HFF-Myc (cell line): ENCODE measurements at regions not wholly inside any gene's neighbourhood (a gene's known extent, or its start where the extent isn't known, plus 50 kb on each side); places are given as distances from the start of the nearest gene placed in this dataset.

Source experiments
- DNase-seq: peaks from one replicate; pipeline ENCODE4 v3.0.0-alpha.2; 2011; ENCODE audit warnings: low read depth; ENCODE audit errors: extremely low read depth
- H3K4me3 ChIP-seq: replicated peaks from 2 replicates; pipeline ENCODE4 v1.5.1; 2011; ENCODE audit warnings: low read depth, mild to moderate bottlenecking, control low read depth, low read length
- CTCF ChIP-seq: IDR thresholded peaks from 2 replicates; pipeline ENCODE4 v1.5.1; 2012; ENCODE audit warnings: mild to moderate bottlenecking, low read depth, low read length, control low read depth; ENCODE audit errors: missing control alignments

- TF ChIP-seq CTCF, result no peak
- DNase-seq, result peak; percentile 12
- H3K4me3 ChIP-seq, result no peak overlapping the region
Observed at GRCh38 chr11:111000400-111001080, 245.0 kb upstream of the POU2AF2 start.

- DNase-seq, result no peak
- no peak overlapping the region for H3K4me3 ChIP-seq
- no peak for TF ChIP-seq CTCF
Observed at GRCh38 chr11:110992481-110992880, 253.0 kb upstream of the POU2AF2 start.

- peak; percentile 76 for DNase-seq
- H3K4me3 ChIP-seq, result no peak overlapping the region
- no peak for TF ChIP-seq CTCF
Observed at GRCh38 chr11:110991661-110992355, 253.7 kb upstream of the POU2AF2 start.

- no peak overlapping the region for H3K4me3 ChIP-seq
- TF ChIP-seq CTCF, result no peak
- no peak for DNase-seq
Observed at GRCh38 chr11:110990311-110990710, 255.2 kb upstream of the POU2AF2 start.

GRCh38 chr11:110989428-110990133 is 255.9 kb upstream of the POU2AF2 start:
- no peak for DNase-seq
- H3K4me3 ChIP-seq, result no peak overlapping the region
- TF ChIP-seq CTCF, result no peak

GRCh38 chr11:110988671-110989070 is 256.9 kb upstream of the POU2AF2 start:
- no peak overlapping the region for H3K4me3 ChIP-seq
- no peak for DNase-seq
- TF ChIP-seq CTCF, result no peak
